ENCODE measurements at regions not wholly inside any gene's neighbourhood (a gene's known extent, or its start where the extent isn't known, plus 50 kb on each side); places are given as distances from the start of the nearest gene placed in this dataset.
"Not testable (repeated sequence)": the region's sequence is repeated elsewhere in the genome, so short reads cannot be mapped to it uniquely, and the experiment has no call there.

DNA sequence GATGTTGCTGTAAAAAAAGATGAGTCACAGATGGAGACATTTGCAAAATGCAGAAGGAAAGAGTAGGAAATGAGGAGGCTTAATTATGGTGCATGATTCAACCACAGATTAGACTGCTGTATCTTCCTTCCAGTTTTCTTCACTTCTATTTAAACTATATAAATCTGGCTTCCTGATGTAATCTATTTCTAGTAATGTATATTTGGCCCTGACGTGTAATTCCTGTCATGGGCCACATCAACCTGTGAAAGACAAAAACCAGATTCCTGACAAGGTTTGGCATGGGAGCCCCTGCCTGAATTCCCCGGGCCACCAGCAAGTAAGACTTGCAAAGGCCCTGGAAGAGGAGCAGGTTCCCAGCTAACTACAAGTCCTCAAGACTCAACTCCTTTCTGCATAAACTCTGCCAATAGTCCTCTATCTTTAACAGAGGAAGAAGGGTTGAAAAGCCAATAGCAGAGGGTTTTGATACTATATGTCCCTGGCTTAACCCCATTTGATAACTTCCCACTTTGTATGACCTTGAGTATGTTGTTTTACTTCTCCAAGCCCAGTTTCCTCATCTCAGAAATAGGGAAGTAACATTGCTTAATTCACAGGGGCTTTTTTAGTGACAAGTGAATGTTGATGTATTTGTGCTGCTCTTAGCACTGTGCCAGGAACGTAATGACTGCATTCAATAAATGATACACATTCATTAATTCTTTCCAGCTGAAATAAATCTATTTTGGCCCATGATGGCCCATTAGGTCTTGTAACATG lies 172.7 kb downstream of the SPRY2 start:
- no peak for DNase-seq

DNA sequence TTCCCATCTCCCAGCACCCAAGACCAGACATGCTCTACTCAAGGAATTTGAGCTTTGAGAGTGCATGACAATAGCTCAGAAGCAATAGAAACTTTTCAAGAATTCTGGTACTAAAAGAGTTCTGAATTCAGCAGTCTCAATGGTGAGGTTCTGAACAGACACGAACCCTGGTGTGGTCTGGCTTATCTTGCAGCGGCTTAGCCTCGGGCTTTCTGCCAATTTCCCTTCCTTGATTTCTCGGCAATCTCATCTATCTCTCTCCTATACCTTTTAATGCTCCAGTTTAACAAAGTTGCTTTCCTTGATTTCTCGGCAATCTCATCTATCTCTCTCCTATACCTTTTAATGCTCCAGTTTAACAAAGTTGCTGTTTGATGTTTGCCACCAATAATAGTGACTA lies 174.6 kb downstream of the SPRY2 start:
- DNase-seq: no peak

DNA sequence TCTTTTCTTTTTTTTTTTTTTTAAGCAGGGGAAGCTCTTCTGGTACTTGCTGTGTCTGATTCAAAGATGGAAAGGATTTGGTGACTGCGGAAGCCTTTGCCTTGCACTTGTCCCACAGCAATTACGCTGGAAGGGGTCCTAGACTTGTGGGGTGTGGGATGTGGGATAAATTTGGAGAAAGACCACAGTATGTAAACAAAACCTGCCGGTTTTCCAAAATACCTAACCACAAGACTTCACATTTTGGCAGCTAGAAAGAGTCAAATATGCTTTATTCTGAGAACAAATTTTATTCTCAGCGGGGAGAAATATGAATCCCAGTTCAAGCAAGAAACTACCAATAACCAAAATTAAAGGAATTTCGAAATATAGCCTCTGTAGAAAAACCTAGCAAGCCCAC lies 176.5 kb downstream of the SPRY2 start:
- DNase-seq: no peak

DNA sequence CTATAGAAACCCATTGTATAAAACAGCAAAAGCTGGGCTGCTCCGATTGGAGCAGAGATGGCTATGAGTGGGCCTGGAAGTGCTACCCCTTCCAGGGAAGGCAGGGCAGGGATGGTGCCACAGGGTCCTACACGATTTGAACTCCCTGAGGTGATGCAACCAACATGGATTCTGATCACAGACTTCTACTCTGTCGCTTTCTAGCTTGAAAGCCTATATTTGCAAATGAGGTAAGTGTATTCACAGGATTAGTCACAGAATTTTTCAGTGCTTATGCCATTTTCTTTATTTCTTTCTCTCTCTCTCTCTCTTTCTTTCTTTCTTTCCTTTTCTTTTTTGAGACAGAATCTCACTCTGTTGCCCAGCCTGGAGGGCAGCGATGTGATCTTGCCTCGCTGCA lies 179.0 kb downstream of the SPRY2 start:
- no peak for DNase-seq

DNA sequence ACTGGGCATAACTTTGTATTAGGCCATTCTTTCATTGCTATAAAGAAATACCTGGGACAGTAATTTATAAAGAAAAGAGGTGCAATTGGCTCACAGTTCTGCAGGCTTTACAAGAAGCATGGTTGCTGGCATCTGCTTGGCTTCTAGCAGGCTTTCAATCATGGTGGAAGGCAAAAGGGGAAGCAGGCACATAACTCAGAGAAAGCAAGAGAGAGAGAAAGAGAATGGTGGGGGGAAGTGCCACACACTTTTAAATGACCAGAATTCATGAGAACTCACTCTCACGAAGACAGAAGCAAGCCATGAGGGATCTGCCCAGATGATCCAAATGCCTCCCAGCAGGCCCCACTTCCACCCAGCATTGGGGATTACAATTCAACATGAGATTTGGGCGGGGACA lies 179.7 kb downstream of the SPRY2 start:
- DNase-seq: no peak

DNA sequence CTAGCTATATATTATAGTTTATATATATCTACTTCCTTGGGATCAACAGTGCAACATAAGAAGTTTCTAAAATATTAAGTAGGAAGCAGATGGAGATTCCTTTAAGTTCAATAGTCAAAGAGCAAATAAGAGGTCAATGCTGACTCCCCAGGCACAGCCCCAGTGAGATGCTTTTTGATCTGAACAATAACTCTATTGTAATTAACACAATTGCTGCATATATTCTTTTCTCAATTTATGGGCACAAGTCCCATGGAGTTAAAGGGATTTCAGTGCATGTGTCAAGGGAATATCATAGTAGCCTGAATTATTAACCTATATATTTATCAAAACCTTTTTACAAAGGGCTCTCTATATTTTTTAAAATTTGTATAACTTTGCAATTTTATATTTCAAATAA lies 180.8 kb downstream of the SPRY2 start:
- DNase-seq: no peak

DNA sequence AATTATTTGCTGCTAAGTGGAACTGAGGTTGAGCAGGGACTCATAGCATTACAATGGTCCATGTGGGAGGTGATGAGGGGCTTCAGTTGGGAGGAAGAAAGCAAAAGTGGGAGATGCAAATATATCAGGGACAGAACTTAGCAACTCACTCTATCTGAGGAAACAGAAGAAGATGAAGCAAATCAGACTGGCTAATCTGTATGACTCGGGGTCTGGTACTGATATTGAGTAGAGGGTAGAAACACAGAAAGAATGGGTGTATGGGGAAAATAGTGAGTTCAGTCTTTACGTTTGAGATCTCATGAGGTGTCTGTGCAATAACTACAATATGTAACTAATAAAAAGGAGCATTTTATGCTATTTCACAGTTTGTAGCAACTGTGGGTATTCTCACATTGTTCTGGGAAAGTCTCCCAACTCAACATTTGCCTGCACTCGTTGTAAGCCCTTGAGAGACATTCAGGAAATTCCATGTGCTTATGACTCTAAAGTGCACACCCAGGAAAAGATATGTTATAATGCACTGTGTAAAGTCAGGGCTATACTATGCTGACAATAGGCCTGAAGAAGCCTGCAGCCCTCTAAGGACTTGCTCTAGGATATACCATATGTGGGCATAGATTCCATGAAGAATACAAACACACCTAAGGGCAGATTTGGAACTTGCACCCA lies 183.5 kb downstream of the SPRY2 start:
- no peak for DNase-seq

DNA sequence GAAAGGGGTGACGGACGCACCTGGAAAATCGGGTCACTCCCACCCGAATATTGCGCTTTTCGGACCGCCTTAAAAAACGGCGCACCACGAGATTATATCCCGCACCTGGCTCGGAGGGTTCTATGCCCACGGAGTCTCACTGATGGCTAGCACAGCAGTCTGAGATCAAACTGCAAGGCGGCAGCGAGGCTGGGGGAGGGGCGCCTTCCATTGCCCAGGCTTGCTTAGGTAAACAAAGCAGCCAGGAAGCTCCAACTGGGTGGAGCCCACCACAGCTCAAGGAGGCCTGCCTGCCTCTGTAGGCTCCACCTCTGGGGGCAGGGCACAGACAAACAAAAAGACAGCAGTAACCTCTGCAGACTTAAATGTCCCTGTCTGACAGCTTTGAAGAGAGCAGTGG lies 188.8 kb downstream of the SPRY2 start:
- not testable (repeated sequence) for DNase-seq

DNA sequence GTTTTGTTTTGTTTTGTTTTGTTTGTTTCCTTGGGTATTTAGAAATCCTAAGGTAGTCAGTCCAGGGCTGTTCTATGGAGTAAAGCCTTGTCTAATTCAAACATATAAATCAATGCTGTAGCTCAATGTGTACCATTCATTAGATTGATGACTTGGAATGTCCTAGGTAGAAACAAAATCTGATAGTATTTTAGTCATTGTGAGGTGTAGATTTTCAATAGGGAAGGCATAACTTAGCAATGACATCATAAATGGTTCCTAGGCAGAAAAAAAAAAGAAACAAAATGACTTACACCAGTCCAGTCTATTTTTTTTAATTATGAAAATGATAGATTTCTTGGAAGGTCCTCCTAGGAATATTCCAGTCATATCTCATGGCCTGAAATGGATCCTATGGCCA lies 189.9 kb downstream of the SPRY2 start:
- no peak for DNase-seq

DNA sequence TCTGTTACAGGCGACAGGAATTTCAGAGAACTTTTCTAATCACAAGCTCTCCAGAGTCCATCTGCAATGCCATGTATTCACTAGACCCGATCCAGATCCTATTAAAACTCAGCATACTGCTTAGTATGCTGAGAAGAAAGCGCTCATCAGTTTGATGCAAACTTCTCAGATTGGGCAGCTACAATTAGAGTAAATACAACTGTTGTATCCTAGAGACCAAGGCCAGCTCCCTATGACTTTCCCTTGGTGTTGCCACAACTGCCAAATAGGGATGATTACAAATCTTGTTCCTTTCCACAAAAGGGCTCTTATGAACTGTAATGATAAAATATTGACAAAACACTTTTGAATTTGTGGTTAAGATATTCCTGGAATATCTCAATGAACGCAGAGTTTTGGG lies 191.2 kb downstream of the SPRY2 start:
- no peak for DNase-seq

DNA sequence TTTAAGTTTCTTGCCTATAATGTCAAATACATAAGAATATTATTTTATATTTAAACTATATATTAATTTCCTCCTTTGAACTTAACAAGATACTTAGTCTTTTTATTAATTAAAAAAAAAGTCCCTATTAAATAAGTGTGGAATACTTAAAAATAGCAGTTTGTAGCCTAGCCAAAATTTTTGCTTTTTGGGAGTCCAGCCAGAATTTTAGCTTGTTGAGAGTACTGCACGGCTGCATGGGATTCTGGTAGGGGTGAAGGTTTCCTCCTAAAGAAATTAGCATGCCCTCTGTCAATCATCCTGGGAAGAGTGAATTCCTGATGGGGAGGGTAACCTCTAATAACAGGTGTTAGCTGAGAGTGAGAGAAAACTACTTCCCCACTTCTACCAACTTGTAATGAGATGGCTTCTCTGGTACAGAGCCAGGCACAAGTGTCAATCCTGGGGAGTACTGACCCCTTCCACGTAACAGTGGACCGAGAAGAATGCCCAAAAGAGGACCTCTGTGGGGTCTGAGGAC lies 195.7 kb downstream of the SPRY2 start:
- no peak for DNase-seq

DNA sequence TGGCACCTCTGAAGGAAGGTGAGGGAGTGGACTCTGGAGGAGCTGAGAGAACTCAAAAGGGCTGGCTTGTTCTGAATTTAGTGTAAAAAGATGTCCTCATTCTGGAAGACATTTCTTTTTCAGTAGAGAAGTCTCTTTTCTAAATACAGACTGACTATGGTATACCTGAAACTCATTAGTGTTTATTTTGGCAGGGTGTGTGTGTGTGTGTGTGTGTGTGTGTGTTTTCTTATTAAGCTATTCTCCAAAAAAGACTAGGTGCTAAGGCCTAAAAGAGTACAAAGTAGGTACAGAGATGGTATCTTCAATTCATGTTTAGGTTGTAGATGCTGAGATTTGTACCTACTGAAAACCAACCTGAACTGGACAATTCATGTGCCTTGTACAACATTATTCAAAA lies 196.4 kb downstream of the SPRY2 start:
- no peak for DNase-seq

DNA sequence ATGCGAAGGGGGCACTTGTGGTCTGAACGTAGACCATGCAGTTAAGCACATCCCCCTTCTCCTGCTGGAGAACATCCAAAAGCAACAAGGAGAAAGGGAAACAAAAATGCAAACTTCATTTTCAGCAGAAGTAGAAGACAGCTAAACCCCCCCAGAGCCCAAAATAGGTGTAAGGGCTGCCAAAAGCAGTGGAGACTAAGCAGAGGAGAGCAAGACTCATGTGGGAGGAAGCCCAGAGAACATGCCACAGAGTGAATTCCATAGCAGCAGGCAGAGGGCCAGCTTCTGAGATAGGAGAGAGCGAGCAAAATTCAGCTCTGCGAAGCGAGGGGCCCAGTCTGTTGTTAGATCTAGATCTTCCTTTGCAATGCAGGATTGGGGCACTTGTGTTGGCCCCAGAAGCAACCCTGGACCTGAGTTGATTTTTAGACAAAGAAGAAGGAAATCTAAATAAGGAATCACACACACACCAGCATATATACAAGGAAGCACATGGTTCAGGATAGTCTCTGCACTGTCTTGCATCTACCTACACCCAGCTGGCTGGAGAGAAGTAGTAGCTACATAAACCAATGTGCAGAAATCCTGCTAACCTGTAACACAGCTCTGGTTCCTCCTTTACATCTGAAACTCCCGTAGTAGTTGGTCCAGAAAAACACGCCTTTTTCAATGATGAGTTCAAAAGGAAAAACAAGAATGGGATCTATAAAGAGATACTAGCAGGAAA lies 199.6 kb downstream of the SPRY2 start:
- DNase-seq: no peak

DNA sequence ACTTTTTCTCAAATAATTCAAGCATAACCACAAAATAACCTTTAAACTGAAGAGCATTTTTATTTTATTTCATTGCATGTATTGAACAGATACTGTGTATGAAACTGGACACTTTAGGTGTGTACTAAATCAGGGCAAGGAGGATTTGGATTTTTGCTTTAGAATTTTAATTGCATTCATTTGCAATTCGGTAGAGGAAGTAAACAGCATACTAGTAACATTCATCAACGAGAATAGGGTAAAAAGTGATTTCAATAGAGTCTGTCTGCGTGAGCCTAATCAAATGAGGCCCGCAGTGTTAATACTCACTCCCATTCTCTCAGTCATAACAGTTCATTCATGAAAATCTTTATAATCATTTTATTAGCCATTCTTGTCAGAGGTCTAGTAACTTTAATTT lies 200.2 kb downstream of the SPRY2 start:
- no peak for DNase-seq

DNA sequence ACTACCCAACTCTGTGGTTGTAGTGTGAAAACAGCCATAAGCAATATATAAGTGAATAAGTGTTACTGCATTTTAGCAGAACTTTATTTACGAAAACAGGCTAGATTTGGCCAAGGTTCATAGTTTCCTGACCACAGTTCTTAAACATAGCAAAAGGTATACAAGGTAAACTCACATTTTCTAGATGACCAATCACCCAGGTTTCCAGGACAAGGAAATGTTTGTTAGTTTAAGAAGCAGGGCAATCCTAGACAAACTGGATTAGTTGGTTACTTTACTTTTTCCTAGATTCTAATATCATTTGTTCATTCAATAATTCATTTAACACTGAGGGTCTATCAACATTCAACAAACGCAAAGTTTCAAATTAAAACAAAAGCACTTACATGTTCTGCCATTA lies 201.7 kb downstream of the SPRY2 start:
- no peak for DNase-seq

DNA sequence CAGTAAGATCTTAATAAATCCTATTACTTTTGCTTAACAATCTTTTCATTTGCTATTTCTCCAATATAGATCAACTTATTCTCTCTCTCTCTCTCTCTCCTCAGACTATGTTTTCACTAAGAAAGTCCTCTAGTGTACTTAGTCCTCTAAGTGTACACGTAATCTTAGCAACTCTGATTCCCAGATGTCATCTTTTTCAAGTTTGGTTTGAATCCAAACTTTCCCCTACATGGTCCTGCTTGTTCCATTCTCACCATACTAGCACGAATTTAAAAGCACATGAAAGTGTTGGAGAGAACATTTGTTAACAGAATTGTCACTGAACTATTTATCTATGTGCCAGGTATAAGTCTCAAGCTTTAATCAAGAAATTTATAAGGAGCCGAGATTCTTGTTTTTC lies 202.9 kb downstream of the SPRY2 start:
- DNase-seq: no peak

DNA sequence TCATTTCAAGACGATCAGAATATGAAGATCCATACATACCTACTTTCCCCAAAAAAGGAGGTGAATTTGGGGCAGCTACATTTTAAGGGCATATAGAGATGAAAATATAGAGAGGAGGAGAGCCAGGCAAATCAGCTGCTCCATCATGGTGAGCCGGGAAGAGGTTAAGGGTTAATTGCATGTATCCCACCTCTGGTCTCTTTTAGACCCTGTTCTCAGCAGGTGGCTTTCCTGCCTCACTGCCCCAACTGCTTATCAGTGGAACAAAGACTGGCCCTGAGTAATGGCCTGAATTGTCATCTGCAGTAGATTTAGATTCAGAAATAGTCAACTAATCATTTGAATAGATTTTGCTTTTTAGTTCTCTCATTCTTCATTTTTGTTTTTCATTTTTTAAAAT lies 206.6 kb downstream of the SPRY2 start:
- no peak for DNase-seq

DNA sequence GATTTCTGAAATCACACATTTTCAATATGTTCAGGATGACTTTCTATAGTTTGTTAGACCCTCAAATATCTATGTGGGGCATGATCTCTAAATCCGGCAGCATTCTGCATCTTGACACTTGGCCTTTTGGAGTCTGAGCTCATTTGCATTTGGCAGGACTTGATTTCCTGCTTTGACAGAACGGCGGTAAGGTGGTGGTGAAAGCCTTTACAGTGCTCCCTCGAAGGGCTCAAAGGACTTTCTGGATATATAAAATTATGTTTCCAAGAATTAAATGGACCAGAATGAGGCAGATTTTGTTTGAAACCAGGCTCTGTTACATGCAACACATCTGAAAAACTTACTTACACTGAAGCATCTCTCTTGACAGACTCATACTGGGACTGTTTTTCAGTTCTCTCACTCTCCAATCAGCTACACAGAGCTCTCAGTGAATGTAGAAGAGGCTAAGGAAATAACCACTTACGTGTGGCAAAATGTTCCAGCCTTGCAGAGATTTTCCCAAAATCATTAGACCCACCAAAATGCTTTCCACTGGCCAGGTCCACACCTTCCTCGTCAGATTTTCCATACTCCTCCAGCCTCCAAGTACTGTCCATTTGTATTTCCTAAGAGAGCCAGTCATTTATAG lies 207.2 kb downstream of the SPRY2 start:
- DNase-seq: no peak

DNA sequence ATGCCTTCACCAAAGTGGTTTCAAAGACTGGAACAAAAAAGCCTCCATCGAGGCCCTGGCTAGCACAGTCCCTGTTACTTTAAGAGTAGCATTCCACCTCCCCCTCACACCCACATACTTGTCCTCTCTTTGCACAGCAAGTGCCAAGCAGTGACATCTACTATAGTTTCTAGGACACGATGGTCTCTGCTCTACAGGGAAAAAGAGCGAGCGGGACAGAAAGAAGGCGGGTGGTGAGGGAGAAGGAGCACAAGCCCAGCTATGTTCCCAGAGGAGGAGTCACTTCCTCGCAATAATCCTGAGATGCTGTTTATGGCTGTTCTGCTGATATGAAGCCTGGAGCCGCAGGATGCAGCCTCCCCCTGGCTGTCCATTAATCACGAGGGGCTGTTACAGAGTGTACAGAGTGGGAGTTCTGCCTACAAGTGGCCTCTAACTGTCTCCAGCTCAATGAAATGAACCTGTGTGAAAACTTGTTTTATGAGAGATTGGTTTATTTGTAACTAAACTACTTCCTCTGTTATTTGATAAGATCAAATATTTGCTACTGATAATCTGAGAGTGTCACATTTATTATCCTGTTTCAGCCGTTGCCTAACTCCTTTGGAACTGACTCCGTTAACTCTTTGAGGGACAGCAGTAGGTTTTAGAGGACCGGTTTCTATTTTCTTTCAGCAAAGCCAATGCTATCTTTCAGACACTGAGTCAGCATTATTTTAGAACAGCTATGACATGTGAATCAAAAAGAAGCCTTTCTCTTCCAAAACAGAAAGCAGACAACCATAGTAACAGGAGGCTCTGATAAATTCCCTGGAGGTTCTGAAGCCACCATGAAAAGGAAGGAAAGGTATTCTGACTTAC lies 208.0 kb downstream of the SPRY2 start:
- no peak for DNase-seq

DNA sequence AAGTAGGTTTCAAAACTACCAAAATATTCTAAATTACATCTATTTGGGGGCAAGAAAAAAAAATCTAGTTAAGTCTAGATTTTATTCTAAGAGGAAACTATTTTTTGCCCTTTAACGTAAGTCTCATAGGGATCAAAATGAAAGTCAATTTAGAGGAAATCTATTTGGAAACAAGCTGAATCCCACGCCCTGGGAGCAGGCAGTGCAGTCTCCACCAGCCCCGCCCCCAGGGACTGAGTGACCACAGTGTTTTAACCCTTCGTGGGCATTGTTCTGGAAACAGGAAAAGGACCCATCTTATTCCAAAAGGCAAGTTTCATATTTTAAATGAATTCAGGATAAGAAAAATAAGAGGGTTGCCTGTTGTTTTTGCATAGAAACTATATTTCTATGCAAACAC lies 209.7 kb downstream of the SPRY2 start:
- DNase-seq: no peak

DNA sequence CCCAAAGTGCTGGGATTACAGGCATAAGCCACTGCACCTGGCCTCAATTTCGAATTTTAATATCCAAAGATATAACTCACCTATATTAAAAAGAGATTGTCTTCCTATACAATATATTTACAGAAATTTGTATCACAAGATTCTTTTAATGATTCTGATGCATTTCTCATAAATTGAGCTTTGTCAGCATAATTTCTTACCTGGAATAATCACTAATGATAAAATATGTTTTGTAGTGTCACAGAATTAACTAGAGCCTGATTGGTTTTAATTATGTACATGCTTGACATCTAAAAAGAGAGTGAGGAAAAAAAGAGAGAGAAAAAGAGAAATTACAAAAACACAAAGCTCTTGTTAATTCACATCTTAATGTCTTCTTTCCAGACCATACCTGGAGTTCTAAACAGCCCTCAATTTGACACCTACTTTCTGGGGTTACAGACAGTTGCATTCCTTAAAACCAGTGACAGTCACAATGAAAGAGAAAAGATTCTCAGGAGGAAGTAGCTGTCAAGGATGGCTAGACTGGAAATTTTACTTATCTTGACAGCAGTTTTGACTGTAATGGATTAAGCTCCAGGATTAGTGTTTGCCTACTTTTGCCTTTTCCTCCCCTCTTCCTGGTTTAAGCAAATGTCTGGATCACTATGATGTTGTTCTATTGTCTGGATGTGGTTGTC lies 214.4 kb downstream of the SPRY2 start:
- no peak for DNase-seq

DNA sequence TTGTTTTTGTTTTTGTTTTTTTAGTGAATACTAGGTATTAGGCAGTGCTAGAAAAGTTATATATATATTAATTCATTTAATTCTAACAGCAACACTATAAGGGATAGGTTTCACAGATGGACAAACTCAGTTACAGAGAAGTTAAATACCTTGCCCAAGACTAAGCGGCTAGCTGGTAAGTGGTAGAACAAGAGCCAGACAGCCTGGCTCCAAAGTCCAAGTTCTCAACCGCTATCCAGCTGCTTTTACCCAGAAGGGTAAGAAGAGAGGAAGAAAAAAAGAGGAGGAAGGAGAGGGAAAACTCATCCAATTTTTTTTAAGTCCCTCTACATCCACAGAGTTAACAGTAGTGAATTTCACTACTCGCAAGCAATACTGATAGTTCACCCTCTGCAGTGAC lies 217.0 kb downstream of the SPRY2 start:
- no peak for DNase-seq
